H1 (cell line): ENCODE measurements at regions not wholly inside any gene's neighbourhood (a gene's known extent, or its start where the extent isn't known, plus 50 kb on each side); places are given as distances from the start of the nearest gene placed in this dataset.

Experiments used
- CTCF ChIA-PET: fragments of 300-600 bp; sonication (Branson Sonifier 250); formaldehyde crosslinking; loops from one replicate; lab custom pipeline; 2021; ENCODE audit not compliant: partially characterized antibody; lab: Charles Lee
- POLR2A ChIA-PET: fragments of 300-600 bp; sonication (Branson Sonifier 250); formaldehyde crosslinking; loops from one replicate; lab custom pipeline; 2021; ENCODE audit warnings: inconsistent platforms; ENCODE audit not compliant: partially characterized antibody; lab: Charles Lee
- DNase-seq, 2 experiments: peaks; one replicate each; pipeline versions ENCODE4 v3.0.0 to v3.0.0-alpha.2; 2010 to 2022; ENCODE audit warnings: low spot score in 2 of 2, low read depth in 1 of 2, mixed read lengths in 1 of 2
- FAIRE-seq: peaks from 2 replicates; lab custom pipeline; 2011; peaks lifted over from hg19 to GRCh38; lab: Jason Lieb, UNC
- H2AFZ ChIP-seq: 2 replicates; pipeline ENCODE4 v1.8.1; 2012; ENCODE audit warnings: low read length, inconsistent platforms
- H2AK5ac ChIP-seq: 2 replicates; pipeline ENCODE4 v1.6.1; 2013; ENCODE audit warnings: low read depth, low read length
- H2BK120ac ChIP-seq: replicated peaks from 2 replicates; pipeline ENCODE3; 2013; ENCODE audit warnings: low read depth, low read length, inconsistent platforms
- H2BK12ac ChIP-seq: 2 replicates; pipeline ENCODE4 v1.6.1; 2013; ENCODE audit warnings: low read depth, low read length
- H2BK15ac ChIP-seq: 2 replicates; pipeline ENCODE4 v1.6.1; 2013; ENCODE audit warnings: low read length
- H2BK20ac ChIP-seq: 2 replicates; pipeline ENCODE4 v1.6.1; 2013; ENCODE audit warnings: low read length
- H2BK5ac ChIP-seq: 2 replicates; pipeline ENCODE4 v1.6.1; 2013; ENCODE audit warnings: low read depth, low read length
- H3K14ac ChIP-seq: 2 replicates; pipeline ENCODE4 v1.6.1; 2013; ENCODE audit warnings: inconsistent platforms; ENCODE audit not compliant: insufficient read length
- H3K18ac ChIP-seq: 2 replicates; pipeline ENCODE4 v1.6.1; 2013; ENCODE audit warnings: low read length; ENCODE audit errors: extremely low read depth
- H3K23ac ChIP-seq: 2 replicates; pipeline ENCODE4 v1.6.1; 2013; ENCODE audit warnings: inconsistent platforms; ENCODE audit not compliant: insufficient read length
- H3K23me2 ChIP-seq: 2 replicates; pipeline ENCODE4 v1.6.1; 2013; ENCODE audit warnings: low read depth, low read length
- H3K27ac ChIP-seq: 2 replicates; pipeline ENCODE4 v1.6.1; 2011; ENCODE audit warnings: low read depth, low read length, inconsistent platforms
- H3K27me3 ChIP-seq, 4 experiments: replicated peaks in 1 of 4; 1 replicate in 1 of 4; 2 replicates in 3 of 4; pipeline versions ENCODE4 v1.6.1 to v1.8.1; 2011 to 2013; ENCODE audit warnings: low read length in 3 of 4, mild to moderate bottlenecking in 3 of 4, inconsistent platforms in 2 of 4, mixed read lengths in 2 of 4, moderate library complexity in 1 of 4; ENCODE audit not compliant: control insufficient read depth in 3 of 4, insufficient read depth in 3 of 4; ENCODE audit errors: extremely low read depth in 1 of 4
- H3K36me3 ChIP-seq, 4 experiments: 2 replicates each; pipeline versions ENCODE4 v1.6.1 to v1.8.1; 2011 to 2013; ENCODE audit warnings: mild to moderate bottlenecking in 4 of 4, low read length in 3 of 4, moderate library complexity in 2 of 4, control low read depth in 1 of 4, inconsistent platforms in 1 of 4; ENCODE audit not compliant: insufficient read depth in 4 of 4, control insufficient read depth in 2 of 4
- H3K4ac ChIP-seq: replicated peaks from 2 replicates; pipeline ENCODE3; 2013; ENCODE audit warnings: low read length, low read depth, mixed read lengths, inconsistent platforms; ENCODE audit not compliant: insufficient read length
- H3K4me1 ChIP-seq, 4 experiments: replicated peaks in 1 of 4; 1 replicate in 1 of 4; 2 replicates in 3 of 4; pipeline versions ENCODE4 v1.6.1 to v1.8.1; 2011 to 2013; ENCODE audit warnings: low read length in 3 of 4, inconsistent platforms in 2 of 4, mixed read lengths in 1 of 4; ENCODE audit not compliant: insufficient read depth in 4 of 4, control insufficient read depth in 3 of 4
- H3K4me2 ChIP-seq, 2 experiments: 2 replicates each; pipeline versions ENCODE4 v1.6.1 to v1.8.1; 2011 to 2013; ENCODE audit warnings: low read depth in 2 of 2, low read length in 2 of 2, control low read depth in 1 of 2, inconsistent platforms in 1 of 2, mild to moderate bottlenecking in 1 of 2; ENCODE audit not compliant: insufficient read depth in 1 of 2
- H3K4me3 ChIP-seq, 4 experiments: fragments of 200-600, 300-600 bp in 1 of 4; sonication (generic), shearing (Covaris generic), sonication (Bioruptor Twin) in 1 of 4; 2 replicates each; pipeline versions ENCODE4 v1.5.1 to v1.8.1; 2011 to 2016; ENCODE audit warnings: low read length in 4 of 4, low read depth in 3 of 4, control low read depth in 2 of 4, inconsistent platforms in 2 of 4, mild to moderate bottlenecking in 2 of 4, mixed read lengths in 1 of 4, moderate library complexity in 1 of 4; ENCODE audit not compliant: insufficient read depth in 2 of 4; ENCODE audit errors: extremely low read depth in 1 of 4
- H3K56ac ChIP-seq: replicated peaks from 2 replicates; pipeline ENCODE3; 2013; ENCODE audit warnings: low read depth, mild to moderate bottlenecking, mixed read lengths, low read length, inconsistent platforms; ENCODE audit not compliant: insufficient read length
- H3K79me1 ChIP-seq: 2 replicates; pipeline ENCODE4 v1.6.1; 2013; ENCODE audit warnings: low read depth, low read length, control low read depth
- H3K79me2 ChIP-seq, 2 experiments: 2 replicates each; pipeline versions ENCODE4 v1.6.1 to v1.8.1; 2012 to 2013; ENCODE audit warnings: low read length in 2 of 2, mild to moderate bottlenecking in 2 of 2, inconsistent platforms in 1 of 2; ENCODE audit not compliant: insufficient read depth in 2 of 2, control insufficient read depth in 1 of 2
- H3K9ac ChIP-seq, 4 experiments: replicated peaks in 1 of 4; 1 replicate in 1 of 4; 2 replicates in 3 of 4; pipeline versions ENCODE4 v1.6.1 to v1.8.1; 2011 to 2013; ENCODE audit warnings: low read depth in 3 of 4, low read length in 3 of 4, control low read depth in 2 of 4, mild to moderate bottlenecking in 2 of 4, moderate library complexity in 2 of 4, inconsistent platforms in 1 of 4; ENCODE audit errors: extremely low read depth in 1 of 4
- H3K9me3 ChIP-seq, 2 experiments: 2 replicates each; pipeline versions ENCODE4 v1.6.1 to v1.8.1; 2012 to 2013; ENCODE audit warnings: mild to moderate bottlenecking in 2 of 2, moderate library complexity in 2 of 2, control low read depth in 1 of 2, inconsistent platforms in 1 of 2, low read depth in 1 of 2, low read length in 1 of 2, mixed read lengths in 1 of 2; ENCODE audit not compliant: insufficient read depth in 2 of 2
- H4K20me1 ChIP-seq, 2 experiments: replicated peaks in 1 of 2; 2 replicates each; pipeline versions ENCODE3 to v1.8.1; 2011 to 2013; ENCODE audit warnings: inconsistent platforms in 2 of 2, low read length in 2 of 2, mild to moderate bottlenecking in 1 of 2; ENCODE audit not compliant: insufficient read depth in 2 of 2, control insufficient read depth in 1 of 2
- H4K5ac ChIP-seq: 2 replicates; pipeline ENCODE4 v1.6.1; 2013; ENCODE audit warnings: low read length, low read depth, mixed read lengths, inconsistent platforms; ENCODE audit not compliant: insufficient read length
- H4K8ac ChIP-seq: 2 replicates; pipeline ENCODE4 v1.8.0; 2013; ENCODE audit warnings: mild to moderate bottlenecking, moderate library complexity, low read length, inconsistent platforms; ENCODE audit not compliant: insufficient read depth; ENCODE audit errors: extremely low read depth
- H4K91ac ChIP-seq: replicated peaks from 2 replicates; pipeline ENCODE3; 2013; ENCODE audit warnings: low read length, mixed read lengths, inconsistent platforms; ENCODE audit not compliant: insufficient read length
- BCL11A ChIP-seq, 2 experiments: IDR thresholded peaks; one replicate each; pipeline ENCODE4 v1.6.1; 2011; ENCODE audit warnings: low read depth in 2 of 2, low read length in 2 of 2, mild to moderate bottlenecking in 2 of 2
- CBX5 ChIP-seq: fragments of 300-800, 300-1000 bp; sonication (generic); IDR thresholded peaks from 2 replicates; pipeline ENCODE4 v1.7.1; 2016; ENCODE audit warnings: antibody characterized with exemption, low read length, low read depth
- GTF2F1 ChIP-seq: IDR thresholded peaks from 2 replicates; pipeline ENCODE4 v1.6.1; 2012; ENCODE audit warnings: low read depth, low read length, improper control_type of control experiment, borderline replicate concordance
- JUN ChIP-seq: IDR thresholded peaks from 2 replicates; pipeline ENCODE4 v1.6.1; 2011; ENCODE audit warnings: low read depth, mild to moderate bottlenecking, improper control_type of control experiment, low read length
- JUND ChIP-seq: IDR thresholded peaks from 2 replicates; pipeline ENCODE4 v1.6.1; 2011; ENCODE audit warnings: mild to moderate bottlenecking, improper control_type of control experiment, low read length
- NRF1 ChIP-seq: IDR thresholded peaks from 2 replicates; pipeline ENCODE4 v1.6.1; 2011; ENCODE audit warnings: mild to moderate bottlenecking, low read depth, low read length, improper control_type of control experiment
- PHF8 ChIP-seq: fragments of 200-600 bp; sonication (generic); conservative IDR thresholded peaks from 2 replicates; pipeline ENCODE4 v1.7.1; 2012; ENCODE audit warnings: low read depth, mild to moderate bottlenecking, inconsistent platforms, low read length, moderate library complexity
- POLR2AphosphoS5 ChIP-seq: IDR thresholded peaks from 2 replicates; pipeline ENCODE4 v1.6.1; 2011; ENCODE audit warnings: low read depth, low read length
- RAD21 ChIP-seq, 2 experiments: IDR thresholded peaks in 1 of 2; conservative IDR thresholded peaks in 1 of 2; 2 replicates each; pipeline ENCODE4 v1.6.1; 2011; ENCODE audit warnings: low read depth in 2 of 2, low read length in 2 of 2, improper control_type of control experiment in 1 of 2, inconsistent platforms in 1 of 2, mild to moderate bottlenecking in 1 of 2, moderate library complexity in 1 of 2
- RFX5 ChIP-seq: IDR thresholded peaks from 2 replicates; pipeline ENCODE4 v1.6.1; 2011; ENCODE audit warnings: low read depth, low read length, improper control_type of control experiment, borderline replicate concordance
- SIRT6 ChIP-seq: IDR thresholded peaks from one replicate; pipeline ENCODE4 v1.7.1; 2012; ENCODE audit warnings: low read length, inconsistent platforms
- SP4 ChIP-seq: IDR thresholded peaks from 2 replicates; pipeline ENCODE4 v1.6.1; 2012; ENCODE audit warnings: low read length, inconsistent platforms
- YY1 ChIP-seq: IDR thresholded peaks from 2 replicates; pipeline ENCODE4 v1.6.1; 2011; ENCODE audit warnings: low read depth, mild to moderate bottlenecking, low read length
- WGBS, 2 experiments: shearing (Covaris generic) in 1 of 2; methylation state at CpG; one replicate each; pipeline versions ENCODE4 v1.1.6 to v1.1.7; 2013 to 2015; ENCODE audit warnings: low lambda C conversion rate in 2 of 2, mixed read lengths in 2 of 2, inconsistent platforms in 1 of 2, low coverage in 1 of 2, missing lambda C conversion rate in 1 of 2; ENCODE audit not compliant: insufficient replicate concordance in 2 of 2, insufficient coverage in 1 of 2, insufficient read length in 1 of 2; ENCODE audit errors: extremely low coverage in 1 of 2, missing lambda C conversion rate in 1 of 2; 5-methylcytosine and 5-hydroxymethylcytosine counted together

DNA sequence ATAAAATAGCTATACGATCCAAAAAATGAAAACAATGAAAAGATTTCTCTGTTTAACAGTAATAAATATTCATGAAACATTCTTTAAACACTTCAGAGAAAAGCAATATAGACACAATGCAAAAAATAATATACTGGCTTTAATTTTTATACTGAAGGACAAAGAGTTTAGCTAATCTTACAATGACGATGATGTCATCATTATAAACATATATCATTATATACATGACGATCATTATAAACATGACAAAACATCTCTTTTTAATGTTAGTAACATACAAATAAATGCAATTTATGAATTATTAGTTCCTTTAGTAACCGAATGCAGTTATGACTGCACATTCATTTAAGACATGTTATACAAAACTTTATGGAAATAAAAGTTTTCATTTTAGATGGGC, 1434.6 kb downstream of the PCDH18 start:
- H2BK12ac ChIP-seq = no peak overlapping the region
- H3K79me1 ChIP-seq = no peaks in the 10 kb centered on the region
- no peak overlapping the region for H4K91ac ChIP-seq
- no peak overlapping the region for H3K23ac ChIP-seq
- H2BK20ac ChIP-seq = no peak overlapping the region
- H3K36me3 ChIP-seq = no peaks in the 10 kb centered on the region
- 90% methylated on average over 4 of the region's 4 CpGs; no CpG with 5 or more reads in 1 of the 2 experiments for WGBS, 2 experiments
- no peak overlapping the region for H3K14ac ChIP-seq
- H3K27ac ChIP-seq = no peak overlapping the region
- CTCF ChIA-PET = interaction anchor here (0.6 kb wide), 1 partner anchor 12 kb away, joined by 3 read pairs; no protein-coding TSS in a partner anchor
- no peaks in the 10 kb centered on the region for H3K23me2 ChIP-seq
- H3K9ac ChIP-seq = no peak overlapping the region
- no peak overlapping the region for H2AFZ ChIP-seq
- FAIRE-seq = no peak
- no peak overlapping the region for H3K4me2 ChIP-seq
- H3K4me3 ChIP-seq = no peak overlapping the region
- no peak overlapping the region for H3K4ac ChIP-seq
- no peaks in the 10 kb centered on the region for H4K20me1 ChIP-seq
- DNase-seq = no peak
- H3K79me2 ChIP-seq = no peaks in the 10 kb centered on the region
- no peak overlapping the region for H3K56ac ChIP-seq
- no peak overlapping the region for H2AK5ac ChIP-seq
- TF ChIP-seq RFX5 (no peak), NRF1 (no peak), JUN (no peak), SIRT6 (no peak), POLR2AphosphoS5 (no peak), SP4 (no peak), BCL11A (IDR thresholded peaks at IDR 0.05; ENCODE audit: low read depth in 2 of 2, low read length in 2 of 2) (no peak), CBX5 (no peak), JUND (no peak), YY1 (no peak), PHF8 (no peak), GTF2F1 (no peak), RAD21 (IDR thresholded peaks at IDR 0.05 in 1 of 2, conservative IDR thresholded peaks at IDR 0.05 in 1 of 2; ENCODE audit: low read depth in 2 of 2, low read length in 2 of 2) (no peak)
- no peaks in the 10 kb centered on the region for H3K27me3 ChIP-seq
- H3K4me1 ChIP-seq = no peaks in the 10 kb centered on the region
- POLR2A ChIA-PET = no interaction called here
- no peak overlapping the region for H2BK15ac ChIP-seq
- no peak overlapping the region for H2BK5ac ChIP-seq
- H3K18ac ChIP-seq = no peak overlapping the region
- H2BK120ac ChIP-seq = no peak overlapping the region
- H3K9me3 ChIP-seq = 0 out of 4 replicates have a peak, but pooled peaks cover 0 to 3% of the 10 kb centered on the region in 2 experiments
- H4K5ac ChIP-seq = no peak overlapping the region
- H4K8ac ChIP-seq = no peak overlapping the region
